Smooth muscle cell (in vitro differentiated cells): ENCODE measurements at regions not wholly inside any gene's neighbourhood (a gene's known extent, or its start where the extent isn't known, plus 50 kb on each side); places are given as distances from the start of the nearest gene placed in this dataset.

Source experiments
- DNase-seq: peaks from one replicate; lab custom pipeline; 2025; ENCODE audit not compliant: unreplicated experiment; lab: John Stamatoyannopoulos, UW
- H2AFZ ChIP-seq: fragments of 200-600 bp; sonication (generic); 2 replicates; pipeline ENCODE4 v1.6.0; 2016; ENCODE audit warnings: antibody characterized with exemption, low read depth, mild to moderate bottlenecking
- H3F3A ChIP-seq: fragments of 200-600 bp; sonication (generic); 2 replicates; pipeline ENCODE4 v1.6.0; 2017; ENCODE audit warnings: antibody characterized with exemption, low read depth
- H3K27ac ChIP-seq: fragments of 200-600 bp; sonication (generic); 2 replicates; pipeline ENCODE4 v1.5.1; 2016; ENCODE audit warnings: low read depth, mild to moderate bottlenecking
- H3K27me3 ChIP-seq: fragments of 200-600 bp; sonication (generic); 2 replicates; pipeline ENCODE4 v1.6.1; 2016; ENCODE audit warnings: low read depth, mild to moderate bottlenecking
- H3K36me3 ChIP-seq: fragments of 200-600 bp; sonication (generic); 2 replicates; pipeline ENCODE4 v1.5.1; 2016; ENCODE audit warnings: low read depth
- H3K4me1 ChIP-seq: fragments of 200-600 bp; sonication (generic); 2 replicates; pipeline ENCODE4 v1.5.1; 2016; ENCODE audit warnings: low read depth
- H3K4me2 ChIP-seq: fragments of 200-600 bp; sonication (generic); 2 replicates; pipeline ENCODE4 v1.6.0; 2016; ENCODE audit warnings: mild to moderate bottlenecking
- H3K4me3 ChIP-seq: fragments of 200-600 bp; sonication (generic); 2 replicates; pipeline ENCODE4 v1.5.1; 2016; ENCODE audit warnings: mild to moderate bottlenecking
- H3K79me2 ChIP-seq: fragments of 200-600 bp; sonication (generic); 2 replicates; pipeline ENCODE4 v1.6.0; 2016; ENCODE audit warnings: low read depth, mild to moderate bottlenecking
- H3K9ac ChIP-seq: fragments of 200-600 bp; sonication (generic); 2 replicates; pipeline ENCODE4 v1.6.0; 2016; ENCODE audit warnings: low read depth
- H3K9me3 ChIP-seq: fragments of 200-600 bp; sonication (generic); replicated peaks from 2 replicates; pipeline ENCODE4 v1.5.1; 2016; ENCODE audit warnings: low read depth
- H4K20me1 ChIP-seq: fragments of 200-600 bp; sonication (generic); 2 replicates; pipeline ENCODE4 v1.6.0; 2016; ENCODE audit warnings: low read depth
- CTCF ChIP-seq: fragments of 200-600 bp; sonication (generic); IDR thresholded peaks from 2 replicates; pipeline ENCODE4 v1.5.1; 2017; ENCODE audit warnings: borderline replicate concordance, mild to moderate bottlenecking, antibody characterized with exemption; ENCODE audit not compliant: insufficient read depth, poor library complexity, severe bottlenecking
- WGBS: methylation state at CpG from one replicate; pipeline ENCODE4 v1.1.7; 2016; ENCODE audit warnings: low lambda C conversion rate; 5-methylcytosine and 5-hydroxymethylcytosine counted together

DNA sequence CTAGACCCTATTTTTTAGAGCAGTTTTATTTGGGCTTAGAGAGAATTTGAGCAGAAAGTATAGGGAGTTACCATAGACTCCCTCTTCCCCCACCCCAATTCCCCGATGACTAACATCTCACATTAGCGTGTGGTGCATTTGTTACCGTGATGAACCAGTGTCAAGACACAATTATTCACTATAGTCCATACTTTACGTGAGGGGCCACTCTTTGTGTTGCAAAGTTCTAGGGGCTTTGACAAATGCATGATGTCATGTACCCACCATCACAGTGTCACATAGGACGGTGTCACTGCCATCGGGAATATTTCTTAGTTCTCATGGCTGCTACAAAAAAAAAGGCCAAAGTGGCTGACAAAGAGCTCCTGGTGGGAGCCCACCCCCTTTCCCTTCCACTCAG lies 119.1 kb downstream of the PHETA1 start:
- Histone ChIP-seq H3K36me3 (no peaks in the 10 kb centered on the region), H3K27me3 (no peaks in the 10 kb centered on the region), H2AFZ (no peak overlapping the region), H3K27ac (no peak overlapping the region), H3K79me2 (no peaks in the 10 kb centered on the region), H3K4me1 (no peaks in the 10 kb centered on the region), H3K9me3 (no peaks in the 10 kb centered on the region), H4K20me1 (no peaks in the 10 kb centered on the region), H3K4me3 (no peak overlapping the region), H3K4me2 (no peak overlapping the region), H3K9ac (no peak overlapping the region), H3F3A (no peaks in the 10 kb centered on the region)
- no peak for TF ChIP-seq CTCF
- WGBS, result 85% methylated on average over 6 of the region's 6 CpGs
- no peak for DNase-seq

- Histone ChIP-seq H3K9ac (no peak overlapping the region), H2AFZ (no peak overlapping the region), H3K4me2 (no peak overlapping the region), H4K20me1 (no peaks in the 10 kb centered on the region), H3K27ac (no peak overlapping the region), H3K27me3 (no peaks in the 10 kb centered on the region), H3F3A (no peaks in the 10 kb centered on the region), H3K4me3 (no peak overlapping the region), H3K79me2 (no peaks in the 10 kb centered on the region), H3K9me3 (no peaks in the 10 kb centered on the region), H3K36me3 (no peaks in the 10 kb centered on the region), H3K4me1 (no peaks in the 10 kb centered on the region)
- WGBS, result 90% methylated on average over 10 of the region's 10 CpGs
- DNase-seq, result no peak
- TF ChIP-seq CTCF, result no peak
These were observed 119.9 kb downstream of the PHETA1 start for GRCh38 chr12:111249018-111249370.

DNA sequence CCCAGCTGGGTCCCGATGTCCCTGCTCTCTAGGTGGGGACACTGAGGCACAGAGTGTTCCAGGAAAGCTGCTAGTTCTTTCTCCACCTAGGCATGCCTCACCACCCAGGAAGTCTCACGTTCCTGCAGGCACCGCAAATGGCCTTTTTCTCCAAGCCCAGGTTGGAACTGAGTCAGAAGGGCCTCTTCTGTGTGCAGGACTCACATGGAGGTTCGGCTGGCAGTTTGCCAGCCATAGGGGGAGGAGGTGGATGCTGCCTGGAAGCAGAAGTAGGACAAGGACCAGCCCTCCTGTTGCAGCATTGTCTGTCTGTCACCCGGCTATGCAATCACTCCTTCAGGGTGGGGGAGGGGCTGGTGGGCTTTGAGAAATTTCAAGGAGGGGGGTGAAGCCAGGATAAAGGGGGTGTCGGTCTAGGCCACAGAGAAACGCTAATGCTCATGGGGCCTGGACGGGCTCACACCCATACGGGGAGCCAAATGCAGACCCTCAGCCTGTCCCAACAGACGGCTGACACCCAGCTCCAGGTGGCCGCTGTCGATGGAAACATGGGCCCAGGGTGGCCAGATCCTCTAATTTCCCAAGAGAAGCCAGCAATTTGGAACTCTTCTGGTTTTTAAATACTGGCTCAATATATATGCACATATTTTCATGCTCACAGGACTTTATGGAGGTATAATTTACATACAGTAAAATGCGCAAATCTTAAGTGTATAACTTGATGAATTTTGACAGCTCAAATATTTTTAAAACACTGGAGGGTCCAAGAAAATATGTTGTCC lies 120.5 kb downstream of the PHETA1 start:
- Histone ChIP-seq H2AFZ (no peak overlapping the region), H3K27ac (no peak overlapping the region), H3F3A (no peaks in the 10 kb centered on the region), H3K9me3 (no peaks in the 10 kb centered on the region), H3K36me3 (no peaks in the 10 kb centered on the region), H3K4me2 (no peak overlapping the region), H3K4me1 (no peaks in the 10 kb centered on the region), H4K20me1 (no peaks in the 10 kb centered on the region), H3K27me3 (no peaks in the 10 kb centered on the region), H3K9ac (no peak overlapping the region), H3K79me2 (no peaks in the 10 kb centered on the region), H3K4me3 (no peak overlapping the region)
- TF ChIP-seq CTCF, result no peak
- no peak for DNase-seq
- WGBS, result 89% methylated on average over 13 of the region's 13 CpGs
